HEK293T (cell line): ENCODE measurements at regions not wholly inside any gene's neighbourhood (a gene's known extent, or its start where the extent isn't known, plus 50 kb on each side); places are given as distances from the start of the nearest gene placed in this dataset.
"Not testable (repeated sequence)": the region's sequence is repeated elsewhere in the genome, so short reads cannot be mapped to it uniquely, and the experiment has no call there.

Experiments used
- BHLHE40 ChIP-seq: fragments of 450-650 bp; IDR thresholded peaks from 2 replicates; pipeline ENCODE4 v1.6.1; 2016; ENCODE audit warnings: mild to moderate bottlenecking, moderate library complexity, borderline replicate concordance
- CTBP1 ChIP-seq: fragments of 450-650 bp; IDR thresholded peaks from 2 replicates; pipeline ENCODE4 v1.6.1; 2016; ENCODE audit warnings: borderline replicate concordance
- ELF4 ChIP-seq: fragments of 450-650 bp; IDR thresholded peaks from 2 replicates; pipeline ENCODE4 v1.6.1; 2017; ENCODE audit warnings: antibody characterized with exemption
- FOXM1 ChIP-seq: fragments of 450-650 bp; IDR thresholded peaks from 2 replicates; pipeline ENCODE4 v1.6.1; 2017; ENCODE audit warnings: mild to moderate bottlenecking, borderline replicate concordance
- HDGF ChIP-seq: fragments of 450-650 bp; IDR thresholded peaks from 2 replicates; pipeline ENCODE4 v1.6.1; 2017; ENCODE audit warnings: antibody characterized with exemption, borderline replicate concordance
- L3MBTL2 ChIP-seq: fragments of 450-650 bp; conservative IDR thresholded peaks from 2 replicates; pipeline ENCODE4 v1.6.1; 2016; ENCODE audit warnings: mild to moderate bottlenecking
- NFRKB ChIP-seq: fragments of 450-650 bp; IDR thresholded peaks from 2 replicates; pipeline ENCODE4 v1.6.1; 2016; ENCODE audit warnings: mild to moderate bottlenecking, moderate library complexity
- ZNF384 ChIP-seq: fragments of 450-650 bp; IDR thresholded peaks from 2 replicates; pipeline ENCODE4 v1.6.1; 2016

GRCh38 chr14:39589882-39590281 lies 157.6 kb upstream of the FBXO33 start:
- TF ChIP-seq ELF4, HDGF, FOXM1, CTBP1, NFRKB, BHLHE40, L3MBTL2, ZNF384: not testable (repeated sequence)
